SJCRH30 (cell line): ENCODE measurements at regions not wholly inside any gene's neighbourhood (a gene's known extent, or its start where the extent isn't known, plus 50 kb on each side); places are given as distances from the start of the nearest gene placed in this dataset.

Experiments
- DNase-seq, 2 experiments: peaks; one replicate each; pipeline ENCODE4 v3.0.0-alpha.2; 2015 to 2020
- H3K27ac ChIP-seq: fragments of 250-450 bp; sonication (Bioruptor Pico); 2 replicates; pipeline ENCODE4 v1.5.1; 2020; ENCODE audit warnings: mild to moderate bottlenecking, moderate library complexity
- H3K27me3 ChIP-seq: fragments of 250-450 bp; sonication (Bioruptor Pico); 2 replicates; pipeline ENCODE4 v1.5.1; 2020; ENCODE audit warnings: mild to moderate bottlenecking, moderate library complexity
- H3K36me3 ChIP-seq: fragments of 250-450 bp; sonication (Bioruptor Pico); 2 replicates; pipeline ENCODE4 v1.5.1; 2020; ENCODE audit warnings: mild to moderate bottlenecking, moderate library complexity
- H3K4me1 ChIP-seq: fragments of 250-450 bp; sonication (Bioruptor Pico); 2 replicates; pipeline ENCODE4 v1.5.1; 2020; ENCODE audit warnings: mild to moderate bottlenecking, moderate library complexity
- H3K4me3 ChIP-seq: fragments of 250-450 bp; sonication (Bioruptor Pico); 2 replicates; pipeline ENCODE4 v1.5.1; 2020; ENCODE audit warnings: mild to moderate bottlenecking, moderate library complexity
- H3K9me3 ChIP-seq: fragments of 250-450 bp; sonication (Bioruptor Pico); replicated peaks from 2 replicates; pipeline ENCODE4 v1.5.1; 2020; ENCODE audit warnings: mild to moderate bottlenecking, moderate library complexity

DNA sequence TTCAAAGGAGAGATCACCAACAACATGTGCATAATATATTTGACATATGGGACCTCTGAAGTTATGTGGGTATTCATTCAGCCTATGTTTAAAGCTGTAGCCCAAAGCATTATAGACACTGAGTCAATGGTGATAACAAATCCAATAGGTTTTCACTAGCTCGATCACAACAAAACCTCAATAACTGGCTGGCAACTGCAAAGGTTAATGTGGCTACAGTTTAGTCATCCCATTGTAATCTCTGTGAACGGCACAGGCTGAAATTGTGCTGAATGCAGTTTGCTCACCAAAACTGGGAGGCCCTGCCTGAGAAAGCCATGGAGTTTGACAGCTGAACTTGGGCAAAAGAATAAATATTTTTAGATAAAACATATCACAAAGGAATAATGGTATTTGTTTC is 152.4 kb upstream of the ADO start:
- no peak for DNase-seq
- no peaks in the 10 kb centered on the region for H3K9me3 ChIP-seq
- H3K27me3 ChIP-seq, result no peaks in the 10 kb centered on the region
- no peak overlapping the region for H3K27ac ChIP-seq
- H3K36me3 ChIP-seq, result no peaks in the 10 kb centered on the region
- H3K4me3 ChIP-seq, result no peak overlapping the region
- H3K4me1 ChIP-seq, result no peaks in the 10 kb centered on the region

DNA sequence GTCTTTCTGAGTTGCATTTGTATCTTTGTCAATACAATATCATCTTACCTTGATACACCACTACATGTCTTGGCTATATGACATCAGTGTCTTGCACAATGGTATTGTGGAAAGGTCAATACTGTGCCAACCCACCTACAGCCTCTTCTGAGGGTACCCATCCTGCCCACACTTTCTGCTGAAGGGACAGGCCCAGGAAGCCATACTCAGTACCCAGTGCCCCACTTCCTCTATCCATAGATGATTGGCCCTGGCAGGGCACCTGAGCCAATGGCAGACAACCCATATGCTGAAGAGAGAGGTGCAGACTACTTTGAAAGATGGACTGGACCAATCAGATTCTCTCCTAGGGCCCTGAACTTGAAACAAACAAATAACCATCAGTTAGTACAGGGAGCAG is 152.0 kb upstream of the ADO start:
- Histone ChIP-seq H3K27me3 (no peaks in the 10 kb centered on the region), H3K4me3 (no peak overlapping the region), H3K27ac (no peak overlapping the region), H3K4me1 (no peaks in the 10 kb centered on the region), H3K36me3 (no peaks in the 10 kb centered on the region), H3K9me3 (no peaks in the 10 kb centered on the region)
- no peak for DNase-seq

DNA sequence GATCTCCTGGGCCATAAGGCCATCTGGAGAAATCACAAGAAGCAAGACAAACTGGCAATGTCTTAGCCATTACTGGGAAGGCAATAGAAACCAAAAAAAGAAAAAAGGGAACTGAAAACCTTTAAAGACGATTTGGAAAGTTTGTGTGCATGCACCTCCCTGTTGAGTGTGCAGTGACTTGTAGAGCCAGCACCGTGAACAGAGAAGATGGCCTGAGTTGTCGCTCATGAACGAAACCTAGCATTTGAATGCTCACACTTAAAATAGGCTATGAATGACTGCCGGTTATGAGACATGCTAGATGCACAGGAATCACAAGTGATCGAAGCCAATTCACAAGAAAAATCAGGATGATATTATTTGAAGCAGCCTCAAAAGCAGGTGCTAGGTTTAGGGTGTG is 151.3 kb upstream of the ADO start:
- no peaks in the 10 kb centered on the region for H3K36me3 ChIP-seq
- no peaks in the 10 kb centered on the region for H3K27me3 ChIP-seq
- no peak overlapping the region for H3K4me3 ChIP-seq
- H3K27ac ChIP-seq, result no peak overlapping the region
- DNase-seq, result no peak
- no peaks in the 10 kb centered on the region for H3K9me3 ChIP-seq
- H3K4me1 ChIP-seq, result no peaks in the 10 kb centered on the region

DNA sequence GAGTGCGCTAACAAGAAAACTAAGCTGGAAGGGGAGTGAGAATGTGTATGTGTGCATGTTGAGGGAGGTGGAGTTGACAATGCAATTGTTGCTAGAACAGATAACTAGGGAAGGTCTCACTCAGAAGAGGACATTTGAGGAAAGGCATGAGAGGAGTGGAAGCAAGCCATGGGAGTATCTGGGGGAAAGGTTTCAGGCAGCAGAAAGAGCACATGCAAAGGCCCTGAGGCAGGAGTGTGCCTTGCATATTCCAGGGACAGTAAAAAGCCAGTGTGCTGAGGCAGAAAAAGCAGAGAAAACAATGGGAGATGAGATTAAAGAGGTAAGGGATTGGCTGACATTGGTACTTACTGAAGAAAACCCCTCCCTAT is 149.6 kb upstream of the ADO start:
- no peaks in the 10 kb centered on the region for H3K9me3 ChIP-seq
- no peak overlapping the region for H3K27ac ChIP-seq
- H3K27me3 ChIP-seq, result no peaks in the 10 kb centered on the region
- H3K4me1 ChIP-seq, result no peaks in the 10 kb centered on the region
- no peaks in the 10 kb centered on the region for H3K36me3 ChIP-seq
- H3K4me3 ChIP-seq, result no peak overlapping the region
- DNase-seq, result no peak

DNA sequence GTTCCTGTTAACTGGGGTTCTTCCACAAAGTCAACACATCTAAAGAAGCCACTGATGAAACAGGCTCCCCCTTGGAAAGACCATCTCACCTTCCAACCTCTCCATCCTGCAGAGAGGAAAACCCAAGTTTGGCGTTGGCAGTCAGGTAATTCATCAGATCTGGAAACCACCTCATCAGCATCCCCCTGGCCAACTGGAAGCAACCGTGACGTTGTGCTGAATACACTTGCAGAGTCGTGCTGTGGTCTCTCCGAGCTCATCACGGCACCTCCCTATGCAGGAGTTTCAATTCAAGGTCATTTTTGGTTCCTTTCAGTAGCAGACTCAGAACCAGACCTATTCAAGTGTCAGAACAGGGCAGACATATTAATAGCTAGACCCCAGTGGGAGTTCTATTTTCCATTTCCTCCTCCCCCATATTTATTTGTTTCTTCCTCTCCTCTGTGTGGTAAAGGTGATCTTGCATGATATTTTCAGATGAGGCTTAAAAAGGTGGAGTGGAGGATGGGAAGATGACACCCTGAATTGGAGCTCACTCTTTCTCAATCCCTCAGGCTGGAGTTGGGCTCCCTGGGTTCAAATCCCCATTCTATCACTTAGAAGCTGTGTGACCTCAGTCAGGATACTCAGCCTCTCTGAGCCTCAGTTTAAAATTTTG is 149.1 kb upstream of the ADO start:
- no peak for DNase-seq
- Histone ChIP-seq H3K27ac (no peak overlapping the region), H3K27me3 (no peaks in the 10 kb centered on the region), H3K36me3 (no peaks in the 10 kb centered on the region), H3K9me3 (no peaks in the 10 kb centered on the region), H3K4me3 (no peak overlapping the region), H3K4me1 (no peaks in the 10 kb centered on the region)

DNA sequence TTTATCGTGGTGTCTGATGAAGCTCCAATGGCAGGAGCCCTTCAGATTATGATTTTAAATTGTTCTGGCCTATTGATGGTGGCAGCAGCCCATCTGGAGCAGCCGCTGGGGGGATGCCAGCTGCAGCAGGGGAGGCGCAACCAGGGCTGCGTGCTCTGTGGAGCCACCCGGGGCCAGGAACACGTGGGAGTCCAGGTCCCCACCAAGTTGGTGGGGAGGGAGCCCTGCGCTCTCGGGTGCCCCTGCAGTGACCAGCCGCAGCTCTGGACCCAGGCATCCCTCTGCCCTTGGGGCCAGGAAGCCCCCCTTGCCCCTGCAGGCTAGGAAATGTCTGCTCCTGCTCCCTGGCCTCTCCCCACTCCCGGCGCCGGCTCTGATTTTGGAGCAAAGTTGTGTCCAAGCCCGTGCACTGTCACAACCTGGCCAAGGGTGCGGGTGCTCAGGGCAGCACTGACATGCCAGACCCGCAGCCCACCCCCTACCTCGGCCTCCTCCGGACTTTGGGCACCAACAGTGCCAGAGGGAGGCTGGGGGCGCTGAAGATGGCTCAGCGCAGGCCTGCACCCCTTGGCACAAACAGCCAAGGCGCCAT is 147.2 kb upstream of the ADO start:
- DNase-seq, result no peak
- Histone ChIP-seq H3K36me3 (no peaks in the 10 kb centered on the region), H3K4me1 (no peaks in the 10 kb centered on the region), H3K27me3 (no peaks in the 10 kb centered on the region), H3K4me3 (no peak overlapping the region), H3K9me3 (no peaks in the 10 kb centered on the region), H3K27ac (no peak overlapping the region)

DNA sequence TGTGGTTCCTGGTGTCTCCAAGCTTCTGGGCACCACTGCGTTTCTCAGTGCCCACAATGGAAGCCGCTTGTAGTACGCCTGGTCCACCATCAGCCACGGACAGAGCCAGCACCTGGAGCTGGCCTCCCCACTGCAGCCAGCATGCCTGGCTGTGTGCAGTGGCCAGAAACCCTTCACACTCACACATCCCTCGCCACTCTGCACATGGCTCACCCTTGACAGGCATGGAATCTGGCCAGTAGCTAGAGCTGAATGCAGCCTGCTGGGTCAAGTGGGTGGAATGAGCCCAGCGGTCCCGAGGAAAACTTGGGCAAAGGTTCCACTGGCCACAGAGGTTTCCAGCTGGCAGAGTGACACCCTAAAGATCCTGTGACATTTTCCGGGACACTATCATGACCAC is 146.0 kb upstream of the ADO start:
- Histone ChIP-seq H3K9me3 (no peaks in the 10 kb centered on the region), H3K4me3 (no peak overlapping the region), H3K27me3 (no peaks in the 10 kb centered on the region), H3K27ac (no peak overlapping the region), H3K36me3 (no peaks in the 10 kb centered on the region), H3K4me1 (no peaks in the 10 kb centered on the region)
- DNase-seq, result no peak

DNA sequence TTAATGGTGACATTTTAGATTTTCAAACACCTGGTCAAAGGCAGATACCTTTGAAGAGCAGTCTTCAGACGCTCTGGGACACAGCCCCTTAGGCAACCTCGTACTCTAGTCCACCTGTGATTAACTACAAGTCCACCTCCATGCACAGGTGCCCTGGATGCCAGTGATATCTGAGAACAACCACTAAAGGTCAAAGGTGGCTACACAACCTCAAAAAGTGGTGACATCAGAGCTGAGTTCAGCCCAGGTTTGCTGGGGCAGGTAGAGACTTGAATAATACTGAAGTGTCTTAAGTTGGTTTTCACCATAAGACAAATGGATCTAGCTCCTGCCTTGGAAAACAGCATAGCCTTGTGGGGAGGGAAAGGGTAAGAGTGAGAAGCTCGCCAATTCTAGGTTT is 143.4 kb upstream of the ADO start:
- no peak overlapping the region for H3K27ac ChIP-seq
- no peak for DNase-seq
- no peaks in the 10 kb centered on the region for H3K27me3 ChIP-seq

DNA sequence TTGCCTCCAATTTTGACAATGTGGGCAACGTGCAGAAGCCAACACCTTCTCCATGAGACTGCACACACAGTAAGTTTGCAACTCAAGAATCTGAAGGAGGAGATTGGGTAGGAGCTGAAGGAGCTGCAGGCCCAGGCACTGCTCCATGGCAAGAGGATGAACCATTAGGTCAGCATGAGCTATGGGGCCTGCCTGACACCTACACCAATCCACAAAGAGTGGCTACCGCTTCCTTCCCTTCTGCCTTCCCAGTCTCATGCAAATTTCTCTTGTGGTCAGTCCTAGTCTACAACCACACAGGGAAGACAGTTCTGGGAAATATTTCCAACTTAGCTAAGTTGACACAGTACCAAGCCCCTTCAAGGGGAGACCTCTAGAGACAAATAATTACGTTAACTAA is 142.0 kb upstream of the ADO start:
- Histone ChIP-seq H3K27me3 (no peaks in the 10 kb centered on the region), H3K4me3 (no peak overlapping the region), H3K36me3 (no peaks in the 10 kb centered on the region), H3K4me1 (no peaks in the 10 kb centered on the region), H3K27ac (no peak overlapping the region), H3K9me3 (no peaks in the 10 kb centered on the region)
- DNase-seq, result no peak

More for the DNA sequence above, 143.4 kb upstream of the ADO start:
- H3K36me3 ChIP-seq, result no peaks in the 10 kb centered on the region
- no peaks in the 10 kb centered on the region for H3K4me1 ChIP-seq
- no peaks in the 10 kb centered on the region for H3K9me3 ChIP-seq
- no peak overlapping the region for H3K4me3 ChIP-seq

DNA sequence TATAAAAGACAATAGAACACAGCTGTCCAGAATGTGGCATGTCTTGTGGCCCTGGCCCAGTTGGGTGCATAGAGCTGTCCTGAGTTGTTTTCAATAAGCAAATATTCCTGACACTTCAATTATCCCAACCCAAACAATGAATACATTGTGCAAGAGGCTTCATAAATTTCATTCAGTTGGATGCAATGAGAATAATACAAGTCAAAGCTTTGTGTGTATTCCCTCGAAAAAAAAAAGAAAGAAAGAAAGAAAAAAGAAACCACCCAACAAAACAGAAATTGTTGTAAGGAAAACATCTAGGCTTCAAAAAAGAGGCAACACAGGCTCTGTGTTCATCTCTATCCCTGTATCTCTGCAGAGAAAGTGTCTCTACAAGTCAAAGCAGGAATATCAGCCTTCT is 138.7 kb upstream of the ADO start:
- no peaks in the 10 kb centered on the region for H3K9me3 ChIP-seq
- H3K36me3 ChIP-seq, result no peaks in the 10 kb centered on the region
- H3K27ac ChIP-seq, result no peak overlapping the region
- no peak overlapping the region for H3K4me3 ChIP-seq
- DNase-seq, result no peak
- H3K27me3 ChIP-seq, result no peaks in the 10 kb centered on the region
- H3K4me1 ChIP-seq, result no peaks in the 10 kb centered on the region

DNA sequence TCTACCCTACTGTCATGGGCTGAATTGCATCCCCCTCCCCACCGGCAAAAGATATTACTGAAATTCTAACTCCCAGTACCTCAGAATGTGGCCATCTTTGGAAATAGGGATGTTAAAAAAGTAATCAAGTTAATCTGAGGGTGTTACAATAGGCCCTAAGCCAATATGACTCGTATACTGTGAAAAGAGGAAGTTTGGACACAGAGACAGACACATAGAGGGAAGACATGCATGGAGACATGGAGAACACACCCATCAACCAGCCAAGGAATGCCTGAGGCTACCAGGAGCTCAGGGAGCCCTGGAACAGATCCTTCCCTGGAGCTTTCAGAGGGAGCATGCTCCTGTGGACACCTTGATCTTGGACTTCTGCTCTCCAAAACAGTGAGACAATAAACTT is 138.2 kb upstream of the ADO start:
- no peaks in the 10 kb centered on the region for H3K27me3 ChIP-seq
- H3K36me3 ChIP-seq, result no peaks in the 10 kb centered on the region
- H3K4me1 ChIP-seq, result no peaks in the 10 kb centered on the region
- H3K9me3 ChIP-seq, result no peaks in the 10 kb centered on the region
- no peak overlapping the region for H3K4me3 ChIP-seq
- H3K27ac ChIP-seq, result no peak overlapping the region
- DNase-seq, result no peak

DNA sequence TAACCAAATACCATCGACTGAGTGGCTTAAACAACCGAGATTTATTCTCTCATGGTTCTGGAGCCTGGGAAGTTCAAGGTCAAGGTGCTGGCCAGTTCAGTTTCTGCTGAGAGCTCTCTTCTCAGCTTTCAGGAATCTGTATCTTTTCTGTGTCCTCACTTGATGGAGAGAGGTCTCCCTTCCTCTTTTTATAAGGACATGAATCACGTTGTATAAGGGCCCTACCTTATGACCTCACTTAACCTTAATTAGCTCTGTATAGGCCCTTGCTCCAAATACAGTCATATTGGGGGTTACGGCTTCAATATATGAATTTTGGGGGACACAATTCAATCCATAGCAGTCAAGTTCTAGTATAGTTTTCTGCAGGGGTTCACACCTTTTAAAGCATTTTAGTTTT is 135.2 kb upstream of the ADO start:
- H3K4me1 ChIP-seq, result no peaks in the 10 kb centered on the region
- no peak for DNase-seq
- H3K36me3 ChIP-seq, result no peaks in the 10 kb centered on the region
- no peaks in the 10 kb centered on the region for H3K27me3 ChIP-seq
- H3K9me3 ChIP-seq, result no peaks in the 10 kb centered on the region
- H3K4me3 ChIP-seq, result no peak overlapping the region
- no peak overlapping the region for H3K27ac ChIP-seq

DNA sequence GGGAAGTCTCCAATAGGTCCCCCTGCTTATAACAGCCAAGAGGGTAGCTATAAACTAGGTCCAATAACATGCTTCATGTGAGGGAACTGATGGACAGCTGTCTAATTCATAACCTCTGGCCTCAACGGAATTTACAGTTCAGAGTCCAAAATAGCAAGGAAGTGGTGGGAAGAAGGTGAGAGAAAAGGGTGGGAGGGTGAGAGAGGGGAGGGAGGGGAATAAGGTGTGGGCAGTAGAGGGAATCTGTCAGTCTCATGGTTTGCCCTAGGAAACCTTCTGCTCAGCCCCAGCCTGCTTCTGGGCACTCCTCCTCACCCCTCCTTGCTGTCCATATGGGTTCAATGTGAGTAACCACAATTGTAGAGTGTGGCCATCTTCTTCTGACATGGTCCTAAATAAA is 133.4 kb upstream of the ADO start:
- Histone ChIP-seq H3K4me3 (no peak overlapping the region), H3K27me3 (no peaks in the 10 kb centered on the region), H3K36me3 (no peaks in the 10 kb centered on the region), H3K4me1 (no peaks in the 10 kb centered on the region), H3K27ac (no peak overlapping the region), H3K9me3 (no peaks in the 10 kb centered on the region)
- DNase-seq, result no peak

DNA sequence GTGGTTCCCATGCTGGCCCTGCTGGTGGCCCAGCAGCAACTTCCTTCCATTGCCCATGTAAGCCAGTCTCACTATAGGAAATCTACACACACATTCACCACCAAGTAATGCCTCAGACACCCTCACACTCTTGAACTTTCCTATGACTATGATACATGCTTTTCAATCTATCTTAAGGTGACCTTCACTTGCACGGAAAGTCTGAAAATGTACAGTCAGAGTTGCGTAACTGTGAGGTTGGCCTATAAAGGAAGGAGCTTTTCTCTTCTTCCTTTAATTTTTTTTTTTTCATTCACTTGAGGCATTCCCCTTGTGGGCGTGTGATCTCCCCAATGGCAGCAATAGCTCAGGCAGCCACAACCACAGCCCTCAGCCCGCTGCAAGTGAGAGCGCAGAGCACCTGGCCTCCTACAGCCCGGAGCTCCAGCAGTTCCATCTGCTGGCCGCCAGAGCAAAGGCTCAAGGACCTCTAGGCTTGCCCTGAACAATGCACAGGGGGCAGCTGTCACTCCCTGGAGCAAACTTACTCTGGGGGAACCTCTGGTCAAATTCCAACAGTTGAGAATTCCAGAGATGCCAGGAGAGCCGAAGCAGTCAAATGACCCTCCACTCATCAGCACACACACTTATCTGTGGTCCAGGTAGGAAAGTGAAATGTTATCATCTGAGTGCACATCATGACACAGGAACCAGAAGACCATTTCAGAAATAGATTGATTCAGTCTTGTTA is 123.1 kb upstream of the ADO start:
- Histone ChIP-seq H3K27ac (no peak overlapping the region), H3K4me1 (peaks cover 6% of the 10 kb centered on the region; the same call in 1 of the 2 replicates), H3K36me3 (no peaks in the 10 kb centered on the region), H3K27me3 (no peaks in the 10 kb centered on the region), H3K9me3 (no peaks in the 10 kb centered on the region), H3K4me3 (no peak overlapping the region)
- DNase-seq, result peak; percentile 77 to 84

DNA sequence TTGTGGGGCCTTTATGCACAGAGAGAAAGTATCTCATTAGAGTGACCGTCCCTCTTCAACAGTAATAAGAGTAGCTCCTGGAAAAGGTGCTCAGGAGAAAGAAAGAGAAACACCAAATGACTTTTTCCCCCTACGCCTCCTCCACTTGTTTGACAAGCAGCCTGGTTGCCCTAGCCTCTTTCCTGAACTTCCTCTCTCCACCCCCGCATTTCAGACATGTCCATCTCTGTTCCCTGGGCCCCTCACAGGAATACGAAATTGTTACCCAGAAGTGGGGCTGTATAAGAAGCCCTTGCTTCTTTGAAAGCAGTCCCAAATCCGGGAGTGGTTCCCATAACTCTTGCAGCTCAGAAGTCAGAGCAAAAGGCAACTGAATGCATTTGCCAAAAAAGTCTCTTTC is 119.6 kb upstream of the ADO start:
- peaks cover 6% of the 10 kb centered on the region; the same call in 1 of the 2 replicates for H3K4me1 ChIP-seq
- no peak overlapping the region for H3K4me3 ChIP-seq
- H3K27me3 ChIP-seq, result no peaks in the 10 kb centered on the region
- H3K9me3 ChIP-seq, result no peaks in the 10 kb centered on the region
- DNase-seq, result no peak
- H3K36me3 ChIP-seq, result no peaks in the 10 kb centered on the region
- H3K27ac ChIP-seq, result no peak overlapping the region
